GM23338 (cell line): ENCODE measurements at regions not wholly inside any gene's neighbourhood (a gene's known extent, or its start where the extent isn't known, plus 50 kb on each side); places are given as distances from the start of the nearest gene placed in this dataset.
"Not testable (repeated sequence)": the region's sequence is repeated elsewhere in the genome, so short reads cannot be mapped to it uniquely, and the experiment has no call there.

Experiments
- ATAC-seq: fragments of 200-7000 bp; cut with Tn5 transposase; 3 replicates; pipeline ENCODE4 v1.9.1; 2020
- DNase-seq: peaks from one replicate; pipeline ENCODE4 v3.0.0-alpha.2; 2015; ENCODE audit warnings: low spot score
- H2AFZ ChIP-seq: fragments of 200-600 bp; sonication (generic); 2 replicates; pipeline ENCODE4 v1.8.0; 2016; ENCODE audit warnings: antibody characterized with exemption, mild to moderate bottlenecking, moderate library complexity
- H3F3A ChIP-seq: fragments of 200-600 bp; sonication (generic); replicated peaks from 2 replicates; pipeline ENCODE4 v1.8.0; 2017; ENCODE audit warnings: antibody characterized with exemption, mixed run types, low read depth
- H3K27ac ChIP-seq: fragments of 200-600 bp; sonication (generic); 2 replicates; pipeline ENCODE4 v1.6.1; 2016; ENCODE audit warnings: low read depth
- H3K27me3 ChIP-seq: fragments of 200-600 bp; sonication (generic); 2 replicates; pipeline ENCODE4 v1.8.0; 2016; ENCODE audit warnings: mild to moderate bottlenecking, mixed run types, moderate library complexity; ENCODE audit not compliant: insufficient read depth
- H3K36me3 ChIP-seq: fragments of 200-600 bp; sonication (generic); 2 replicates; pipeline ENCODE4 v1.8.0; 2016; ENCODE audit warnings: mild to moderate bottlenecking; ENCODE audit not compliant: insufficient read depth
- H3K4me1 ChIP-seq: fragments of 200-600 bp; sonication (generic); 2 replicates; pipeline ENCODE4 v1.8.0; 2016; ENCODE audit warnings: mild to moderate bottlenecking, moderate library complexity; ENCODE audit not compliant: insufficient read depth
- H3K4me2 ChIP-seq: fragments of 200-600 bp; sonication (generic); 2 replicates; pipeline ENCODE4 v1.7.1; 2017; ENCODE audit warnings: mixed run types
- H3K4me3 ChIP-seq: fragments of 200-600 bp; sonication (generic); 2 replicates; pipeline ENCODE4 v1.6.1; 2016; ENCODE audit warnings: mixed run types
- H3K79me2 ChIP-seq: fragments of 200-600 bp; sonication (generic); replicated peaks from 2 replicates; pipeline ENCODE4 v1.8.0; 2017; ENCODE audit warnings: mild to moderate bottlenecking; ENCODE audit not compliant: insufficient read depth
- H3K9me2 ChIP-seq: fragments of 200-600 bp; sonication (generic); 2 replicates; pipeline ENCODE4 v1.8.0; 2017; ENCODE audit not compliant: insufficient read depth
- H4K20me1 ChIP-seq: fragments of 200-600 bp; sonication (generic); replicated peaks from 2 replicates; pipeline ENCODE4 v1.8.0; 2017; ENCODE audit warnings: mild to moderate bottlenecking; ENCODE audit not compliant: insufficient read depth
- H3K27ac Mint-ChIP-seq: 2 replicates; pipeline ENCODE4 v1.8.0; 2020; ENCODE audit warnings: inconsistent platforms, mild to moderate bottlenecking, moderate library complexity, mixed read lengths
- H3K27me3 Mint-ChIP-seq: 3 replicates; pipeline ENCODE4 v1.8.0; 2022; ENCODE audit warnings: low read depth, mild to moderate bottlenecking, moderate library complexity, mixed read lengths, inconsistent platforms; ENCODE audit not compliant: insufficient read depth, poor library complexity
- H3K36me3 Mint-ChIP-seq: 3 replicates; pipeline ENCODE4 v1.8.0; 2021; ENCODE audit warnings: low read depth, mild to moderate bottlenecking, inconsistent platforms, moderate library complexity, mixed read lengths
- H3K4me1 Mint-ChIP-seq: 3 replicates; pipeline ENCODE4 v1.8.0; 2020; ENCODE audit warnings: mild to moderate bottlenecking, inconsistent platforms, mixed read lengths
- H3K4me3 Mint-ChIP-seq: 3 replicates; pipeline ENCODE4 v1.8.0; 2021; ENCODE audit warnings: moderate library complexity, mild to moderate bottlenecking, inconsistent platforms, mixed read lengths
- H3K9me3 Mint-ChIP-seq: 3 replicates; pipeline ENCODE4 v1.8.0; 2020; ENCODE audit warnings: moderate library complexity, mild to moderate bottlenecking, inconsistent platforms, mixed read lengths
- EZH2 ChIP-seq: fragments of 200-600 bp; sonication (generic); IDR thresholded peaks from one replicate; pipeline ENCODE4 v1.8.0; 2017; ENCODE audit warnings: antibody characterized with exemption, mild to moderate bottlenecking, low read depth; ENCODE audit not compliant: unreplicated experiment
- EZH2phosphoT487 ChIP-seq: fragments of 200-600 bp; sonication (generic); IDR thresholded peaks from one replicate; pipeline ENCODE4 v1.8.1; 2018; ENCODE audit warnings: antibody characterized with exemption; ENCODE audit not compliant: unreplicated experiment
- REST ChIP-seq: IDR thresholded peaks from one replicate; pipeline ENCODE4 v1.6.1; 2018; ENCODE audit warnings: antibody characterized with exemption; ENCODE audit not compliant: unreplicated experiment
- STAT1 ChIP-seq: IDR thresholded peaks from one replicate; pipeline ENCODE4 v1.6.1; 2016; ENCODE audit warnings: antibody characterized with exemption; ENCODE audit not compliant: unreplicated experiment
- ZNF462 ChIP-seq: fragments of 250-450 bp; sonication (Bioruptor Pico); IDR thresholded peaks from 2 replicates; pipeline ENCODE4 v1.5.0; 2020; ENCODE audit warnings: mild to moderate bottlenecking, moderate library complexity

GRCh38 chr1:106398391-106398790 is 658.1 kb upstream of the PRMT6 start (continued):
- no peak for TF ChIP-seq ZNF462 (CRISPR knock-in tag)

- no peak overlapping the region for H3K27ac Mint-ChIP-seq
- H3K4me3 Mint-ChIP-seq = no peak overlapping the region
- Histone ChIP-seq H3K27me3 (no peaks in the 10 kb centered on the region), H4K20me1 (no peaks in the 10 kb centered on the region), H3K4me2 (no peak overlapping the region), H3K27ac (no peak overlapping the region), H3K79me2 (no peaks in the 10 kb centered on the region), H2AFZ (no peak overlapping the region), H3K4me3 (no peak overlapping the region), H3K9me2 (no peaks in the 10 kb centered on the region), H3F3A (no peaks in the 10 kb centered on the region), H3K4me1 (no peaks in the 10 kb centered on the region), H3K36me3 (no peaks in the 10 kb centered on the region)
- no peaks in the 10 kb centered on the region for H3K27me3 Mint-ChIP-seq
- H3K4me1 Mint-ChIP-seq = no peaks in the 10 kb centered on the region
- DNase-seq (no peak), ATAC-seq (no peak)
- H3K36me3 Mint-ChIP-seq = no peaks in the 10 kb centered on the region
- TF ChIP-seq REST (no peak), EZH2 (no peak), EZH2phosphoT487 (no peak), STAT1 (no peak)
- no peaks in the 10 kb centered on the region for H3K9me3 Mint-ChIP-seq
These were observed 650.4 kb upstream of the PRMT6 start for GRCh38 chr1:106406114-106406513.

GRCh38 chr1:106412321-106412720 is 644.2 kb upstream of the PRMT6 start:
- not testable (repeated sequence) for H3K27me3 Mint-ChIP-seq, H3K79me2 ChIP-seq, H3K36me3 ChIP-seq, H3K9me2 ChIP-seq, H3K27ac Mint-ChIP-seq, H4K20me1 ChIP-seq, H3K4me3 Mint-ChIP-seq, H3K4me3 ChIP-seq, H3F3A ChIP-seq, H3K27ac ChIP-seq, H3K4me1 Mint-ChIP-seq, H3K4me1 ChIP-seq, H3K4me2 ChIP-seq, H2AFZ ChIP-seq, H3K36me3 Mint-ChIP-seq, H3K27me3 ChIP-seq, DNase-seq, ATAC-seq
- peaks cover 11% of the 10 kb centered on the region; the same call in 2 of the 3 replicates for H3K9me3 Mint-ChIP-seq
